HG03108 (cell line): ENCODE measurements at regions not wholly inside any gene's neighbourhood (a gene's known extent, or its start where the extent isn't known, plus 50 kb on each side); places are given as distances from the start of the nearest gene placed in this dataset.

Source experiments
- ATAC-seq: cut with Tn5 transposase; IDR thresholded peaks from one replicate; pipeline ENCODE4 v1.9.1; 2021; ENCODE audit warnings: moderate library complexity; ENCODE audit not compliant: unreplicated experiment

DNA sequence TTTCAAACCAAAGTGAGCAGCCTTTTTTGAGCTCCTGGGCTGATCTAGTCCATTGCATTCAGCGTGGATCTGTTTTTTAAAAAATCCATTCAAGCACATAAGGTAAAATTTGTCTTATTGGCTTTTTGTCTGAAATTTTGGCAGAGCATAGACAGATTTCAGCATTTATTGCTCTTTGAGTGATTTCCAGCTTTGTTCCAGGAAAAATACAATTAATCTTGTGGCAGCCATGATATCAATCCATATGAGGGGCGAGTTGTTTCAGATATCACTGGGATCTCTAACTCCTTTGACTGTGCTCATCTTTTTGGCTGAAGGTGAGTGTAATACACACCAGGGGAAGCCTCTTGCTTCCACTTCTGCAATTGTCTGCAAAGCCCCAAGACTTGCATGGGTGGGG, 523.9 kb downstream of the SLC4A3 start:
- ATAC-seq, result no peak

GRCh38 chr2:220152281-220152935, 525.0 kb downstream of the SLC4A3 start:
- no peak for ATAC-seq

DNA sequence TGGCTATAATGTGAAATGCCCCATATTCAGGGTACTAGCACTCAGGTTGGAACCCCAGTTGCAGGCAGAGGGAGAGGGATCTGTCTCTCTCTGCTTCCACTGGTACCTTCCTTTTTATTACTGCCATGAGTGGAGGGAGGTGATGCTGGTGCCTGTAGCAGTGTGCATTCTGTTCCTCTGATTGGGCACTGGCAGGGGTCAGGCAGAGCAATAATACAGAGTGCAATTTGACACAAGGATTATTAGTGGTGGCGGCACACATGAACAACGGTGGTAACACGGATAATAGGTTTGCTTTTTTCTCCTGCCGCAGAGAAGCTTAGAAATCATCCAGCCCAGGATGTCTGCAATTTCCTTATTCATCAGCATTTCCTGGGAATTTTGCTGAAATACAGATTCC, 525.7 kb downstream of the SLC4A3 start:
- ATAC-seq, result no peak

DNA sequence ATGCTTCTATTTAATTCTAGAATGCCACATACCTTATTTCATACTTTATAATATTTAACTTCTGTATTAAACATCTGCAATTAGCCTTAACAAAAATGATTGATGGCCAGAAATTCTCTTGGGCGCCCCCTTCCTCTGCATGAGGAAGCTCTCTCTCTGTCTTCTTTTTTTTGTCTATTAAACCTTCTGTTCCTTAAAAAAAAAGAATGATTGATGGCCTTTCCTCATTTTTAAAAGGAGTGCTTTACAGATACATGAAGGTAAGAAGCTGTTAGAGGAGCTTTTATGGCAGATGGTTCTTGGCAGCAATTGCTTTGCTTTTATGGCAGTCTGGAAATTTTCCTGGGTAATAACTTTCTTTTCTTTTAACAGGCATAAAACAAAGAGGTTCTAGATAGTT, 526.9 kb downstream of the SLC4A3 start:
- ATAC-seq, result no peak

DNA sequence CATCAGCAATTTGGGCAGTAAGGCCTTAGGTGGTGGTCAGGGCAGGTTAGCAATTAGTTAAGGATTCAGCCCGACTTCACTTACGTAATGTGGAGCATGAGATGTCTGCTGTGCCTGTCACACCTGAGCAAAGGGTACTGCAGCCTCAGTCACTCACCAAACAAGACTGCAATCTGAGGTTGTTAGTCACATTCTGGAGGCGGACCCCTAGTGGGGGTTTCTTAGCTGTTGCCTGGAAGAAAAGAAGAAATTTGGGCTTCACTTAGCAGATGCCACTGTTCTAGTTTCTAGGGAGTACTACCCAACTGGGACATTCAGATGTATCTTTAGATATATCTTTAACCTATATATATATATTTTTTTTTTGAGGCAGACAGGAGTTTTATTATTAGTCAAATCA, 529.9 kb downstream of the SLC4A3 start:
- ATAC-seq, result no peak

DNA sequence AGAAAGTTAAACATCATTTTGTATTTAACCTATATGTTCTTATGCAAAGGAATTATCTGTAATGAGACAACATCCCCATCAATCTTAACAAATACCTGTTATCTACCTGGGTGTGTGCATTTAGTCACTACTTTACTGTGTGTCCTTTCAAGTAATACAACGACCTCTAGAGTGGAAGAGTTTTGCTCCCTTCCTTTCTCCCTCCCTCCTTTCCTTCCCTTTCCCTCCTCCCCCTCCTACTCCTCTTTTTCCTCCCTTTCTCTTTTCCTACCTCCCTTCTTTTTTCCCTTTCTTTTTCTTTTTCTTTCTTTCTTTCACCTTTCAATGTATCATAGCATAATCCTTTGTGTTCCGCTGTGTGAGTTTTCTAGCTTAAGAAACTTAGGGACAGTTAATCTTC, 532.3 kb downstream of the SLC4A3 start:
- no peak for ATAC-seq

DNA sequence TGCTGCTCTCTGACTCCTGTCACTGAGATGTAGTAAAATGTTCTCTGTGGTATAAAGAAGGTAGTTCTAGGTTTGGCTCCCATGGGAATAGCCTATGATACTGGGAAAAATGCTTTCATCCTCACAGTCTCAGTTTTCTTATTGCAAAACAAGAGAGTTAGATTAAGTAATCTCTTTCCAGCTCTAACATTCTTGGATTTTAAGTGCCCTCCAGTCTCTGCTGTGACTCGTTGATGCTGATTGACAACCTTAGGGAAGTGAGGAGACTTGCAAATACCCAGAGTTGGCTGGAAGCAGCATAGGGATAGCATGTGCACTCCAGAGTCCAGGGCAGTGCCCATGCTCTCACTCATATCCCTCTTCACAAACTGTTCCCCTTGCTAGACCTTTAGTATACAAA, 534.9 kb downstream of the SLC4A3 start:
- no peak for ATAC-seq

- ATAC-seq, result no peak
Observed at GRCh38 chr2:220163486-220163885, 536.1 kb downstream of the SLC4A3 start.

DNA sequence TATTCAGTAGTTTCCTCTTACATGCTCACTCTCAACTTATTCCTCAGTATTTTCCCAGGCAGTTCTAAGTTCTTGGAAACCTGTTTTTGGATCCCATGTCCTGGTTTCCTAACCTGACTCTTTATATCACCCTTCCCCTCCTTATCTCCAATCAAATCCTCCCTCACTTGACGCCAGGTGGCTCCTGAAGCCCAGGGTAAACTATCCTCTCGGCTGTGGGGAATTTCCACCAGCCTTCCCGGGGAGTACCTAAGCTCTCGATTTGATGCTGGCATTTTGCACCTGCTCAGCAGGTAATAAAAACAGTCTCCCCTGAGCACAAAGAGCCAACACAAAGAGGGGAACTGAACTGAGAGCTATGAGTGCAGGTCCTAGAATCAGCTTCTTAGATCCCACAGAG, 538.0 kb downstream of the SLC4A3 start:
- no peak for ATAC-seq

DNA sequence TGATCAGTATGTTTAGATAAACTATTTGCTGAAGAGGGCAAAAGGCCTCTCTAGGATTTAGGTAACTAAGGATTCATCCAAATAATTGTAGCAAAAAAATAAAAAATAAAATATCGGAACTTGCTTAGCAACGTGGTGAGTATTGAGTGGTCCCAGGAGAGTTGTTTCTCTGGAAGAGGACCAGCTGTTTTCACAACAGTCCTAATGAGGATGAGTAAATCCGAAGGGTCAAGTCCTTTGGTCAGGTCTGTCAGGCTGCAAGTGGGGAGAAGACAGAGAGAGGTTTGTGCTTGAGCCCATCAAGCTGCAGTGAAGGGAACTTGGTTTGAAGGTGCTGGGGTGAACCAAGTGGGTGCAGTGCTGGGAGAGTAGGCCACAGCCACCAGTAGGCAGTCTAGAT, 539.2 kb downstream of the SLC4A3 start:
- ATAC-seq, result no peak

- no peak for ATAC-seq
Observed at GRCh38 chr2:220167956-220168355, 540.5 kb downstream of the SLC4A3 start.

DNA sequence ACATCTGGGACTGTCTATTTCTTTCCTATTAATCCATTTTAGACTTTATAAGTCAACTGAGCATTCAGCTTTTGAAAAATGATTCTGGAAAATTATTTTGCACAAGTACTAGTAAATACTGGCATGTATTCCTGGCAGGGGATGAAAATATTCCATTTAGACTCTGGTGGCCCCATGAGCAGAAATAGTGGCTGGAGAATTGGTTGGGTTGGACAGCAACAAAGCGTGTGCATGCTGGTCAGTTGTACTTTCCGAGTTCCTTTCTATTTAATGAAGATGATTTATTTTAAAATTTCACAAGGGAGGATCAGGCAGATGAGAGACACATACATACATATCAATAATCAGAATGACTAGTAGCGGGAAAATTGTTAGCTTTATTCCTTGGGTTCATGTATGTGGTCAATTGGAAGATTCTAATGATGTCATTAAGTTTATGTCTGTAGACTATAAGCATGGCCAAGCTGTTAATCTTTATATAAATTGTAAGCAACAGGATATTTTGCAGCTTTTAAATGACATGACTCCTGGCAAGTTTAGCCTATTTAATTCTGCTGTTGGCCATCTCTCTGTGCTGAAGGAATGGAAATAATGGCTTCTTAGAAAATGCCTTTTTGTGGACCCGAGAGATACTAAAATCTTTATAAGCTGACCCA, 541.6 kb downstream of the SLC4A3 start:
- ATAC-seq, result no peak

- ATAC-seq, result no peak
Observed at GRCh38 chr2:220174826-220175225, 547.4 kb downstream of the SLC4A3 start.

GRCh38 chr2:220175967-220176366, 548.5 kb downstream of the SLC4A3 start:
- ATAC-seq, result no peak

DNA sequence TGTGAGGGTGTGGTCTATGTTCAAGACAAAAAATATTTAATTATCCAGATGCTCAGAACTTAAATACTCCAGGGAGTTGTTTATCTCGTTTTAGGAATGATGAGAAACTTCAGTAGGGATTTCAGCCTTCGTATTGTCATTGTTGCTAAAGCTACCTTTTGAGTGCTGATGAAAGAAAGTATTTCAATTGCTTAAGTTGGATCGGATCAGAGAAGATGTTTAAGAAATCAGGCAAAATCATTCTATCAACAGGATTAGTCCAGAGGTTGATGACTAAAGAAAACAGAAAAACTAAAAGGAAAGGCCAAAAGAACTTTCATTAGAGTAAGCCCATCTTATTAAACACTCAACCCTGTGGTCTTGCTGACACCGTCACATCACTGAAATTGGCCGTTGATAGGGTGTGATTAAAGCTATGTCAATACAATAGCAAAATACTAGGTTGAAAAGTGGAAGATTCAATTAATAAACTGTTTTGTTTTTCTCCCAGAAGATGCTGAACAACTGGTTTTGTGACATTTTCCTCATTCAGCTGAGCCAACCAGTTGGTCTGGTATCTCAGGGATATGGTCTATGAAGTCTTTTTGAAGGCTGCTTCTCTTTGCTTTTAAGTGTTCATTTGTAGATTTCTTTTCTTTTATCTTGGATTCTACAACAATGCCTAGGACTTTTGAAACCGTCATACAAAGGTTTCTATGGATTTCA, 551.7 kb downstream of the SLC4A3 start:
- ATAC-seq, result no peak

DNA sequence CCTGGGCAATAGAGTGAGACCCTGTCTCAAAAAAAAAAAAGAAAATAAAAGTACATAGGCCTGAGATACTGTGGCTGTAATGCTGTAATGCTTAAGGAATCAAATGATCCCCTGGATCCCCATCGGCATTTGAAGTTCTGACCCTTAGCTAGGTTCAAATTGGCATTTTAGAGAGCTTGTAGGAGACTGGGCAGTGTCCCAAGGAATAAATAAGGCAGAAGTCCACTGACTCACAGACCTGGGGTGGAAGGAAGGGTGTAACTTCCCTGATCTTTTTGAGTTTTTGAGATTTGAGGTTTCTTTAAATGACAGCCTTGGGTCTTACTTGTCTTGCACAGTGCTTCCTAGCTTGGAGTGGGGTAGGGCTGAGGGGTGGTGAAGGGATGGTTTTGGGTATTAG, 553.7 kb downstream of the SLC4A3 start:
- ATAC-seq, result no peak

DNA sequence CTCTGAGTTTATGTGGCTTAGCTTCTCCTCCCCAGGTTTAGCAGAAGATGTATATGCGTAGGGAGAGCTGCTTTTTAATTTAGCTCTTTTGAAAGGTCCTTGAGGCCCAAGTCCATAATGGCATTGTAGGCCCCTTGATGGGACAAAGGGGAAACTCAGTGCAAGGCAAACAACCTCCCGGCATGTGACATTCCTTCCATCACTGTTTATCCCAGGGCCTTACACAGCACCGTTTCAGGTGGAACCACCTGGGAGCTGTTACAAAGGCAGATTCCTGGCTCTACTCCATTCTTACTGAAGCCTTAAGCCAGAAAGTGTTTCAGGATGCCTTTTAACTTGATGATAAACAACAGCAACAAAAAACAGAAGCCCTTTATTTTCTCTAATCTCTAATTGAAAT, 555.4 kb downstream of the SLC4A3 start:
- no peak for ATAC-seq

DNA sequence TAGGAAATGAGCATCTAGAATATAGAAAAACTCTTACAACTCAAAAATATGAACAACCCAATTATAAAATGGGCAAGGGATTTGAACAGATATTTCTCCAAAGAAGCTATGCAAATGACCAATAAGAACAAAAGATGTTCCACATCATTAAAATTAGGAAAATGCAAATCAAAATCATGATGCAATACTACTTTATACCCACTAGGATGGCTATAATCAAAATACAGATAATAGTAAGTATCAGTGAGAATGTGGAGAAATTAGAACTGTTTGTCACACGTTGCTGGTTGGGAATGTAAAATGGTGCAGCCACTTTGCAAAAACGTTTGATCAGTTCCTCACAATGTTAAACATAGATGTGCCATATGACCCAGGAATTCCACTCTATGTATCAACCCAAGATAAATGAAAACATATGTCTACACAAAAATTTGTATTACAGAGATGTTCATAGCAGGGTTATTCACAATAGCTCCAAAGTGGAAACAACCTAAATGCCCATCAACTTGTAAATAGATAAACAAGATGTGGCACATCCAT, 558.4 kb downstream of the SLC4A3 start:
- ATAC-seq, result no peak

DNA sequence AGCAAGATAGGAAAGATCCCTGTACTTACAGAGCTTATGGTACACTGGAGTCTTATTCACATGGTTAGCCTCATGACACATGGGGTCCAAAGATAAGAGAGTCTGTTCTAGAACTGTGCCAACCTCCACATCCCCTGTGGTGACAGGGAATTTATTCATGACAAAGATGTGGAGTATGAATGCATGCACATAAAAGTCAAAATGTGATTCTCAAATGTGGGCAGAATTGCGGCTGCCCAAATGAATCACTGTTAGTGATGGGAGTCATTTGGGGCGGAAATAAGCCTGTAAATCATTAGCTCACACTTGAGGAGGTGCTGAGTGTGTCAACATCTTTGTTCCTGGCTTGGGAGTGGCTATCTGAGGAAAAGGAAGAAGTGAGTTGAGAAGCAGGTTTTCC, 560.6 kb downstream of the SLC4A3 start:
- no peak for ATAC-seq

GRCh38 chr2:220191031-220191430, 563.6 kb downstream of the SLC4A3 start:
- no peak for ATAC-seq

DNA sequence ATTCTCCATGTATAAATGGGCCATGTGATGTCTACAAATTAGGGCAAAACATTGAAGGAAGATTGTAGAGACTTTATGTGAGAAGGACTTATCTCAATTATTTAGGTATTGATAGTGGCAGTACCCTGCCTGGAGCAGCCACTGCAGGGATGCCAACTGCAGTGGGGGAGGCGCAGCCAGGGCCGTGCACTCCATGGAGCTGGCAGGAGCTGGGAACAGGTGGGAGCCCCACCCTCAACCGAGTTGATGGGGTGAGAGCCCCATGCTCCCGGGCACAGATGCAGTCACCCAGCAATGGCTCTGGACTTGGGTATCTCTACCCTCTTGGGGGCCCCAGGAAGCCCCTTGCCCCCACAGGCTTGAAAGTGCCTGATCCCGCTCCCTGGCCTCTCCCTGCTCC, 564.3 kb downstream of the SLC4A3 start:
- no peak for ATAC-seq
